PC-3 (cell line): ENCODE measurements at regions not wholly inside any gene's neighbourhood (a gene's known extent, or its start where the extent isn't known, plus 50 kb on each side); places are given as distances from the start of the nearest gene placed in this dataset.
"Not testable (repeated sequence)": the region's sequence is repeated elsewhere in the genome, so short reads cannot be mapped to it uniquely, and the experiment has no call there.

Experiments
- CTCF ChIP-seq: fragments of 300-600 bp; sonication (generic); conservative IDR thresholded peaks from 2 replicates; pipeline ENCODE4 v1.5.1; 2017; ENCODE audit warnings: antibody characterized with exemption, low read depth, mild to moderate bottlenecking, low read length
- EZH2 ChIP-seq: fragments of 300-600 bp; sonication (generic); IDR thresholded peaks from one replicate; pipeline ENCODE4 v1.6.1; 2017; ENCODE audit warnings: antibody characterized with exemption, mild to moderate bottlenecking, low read length; ENCODE audit not compliant: unreplicated experiment

DNA sequence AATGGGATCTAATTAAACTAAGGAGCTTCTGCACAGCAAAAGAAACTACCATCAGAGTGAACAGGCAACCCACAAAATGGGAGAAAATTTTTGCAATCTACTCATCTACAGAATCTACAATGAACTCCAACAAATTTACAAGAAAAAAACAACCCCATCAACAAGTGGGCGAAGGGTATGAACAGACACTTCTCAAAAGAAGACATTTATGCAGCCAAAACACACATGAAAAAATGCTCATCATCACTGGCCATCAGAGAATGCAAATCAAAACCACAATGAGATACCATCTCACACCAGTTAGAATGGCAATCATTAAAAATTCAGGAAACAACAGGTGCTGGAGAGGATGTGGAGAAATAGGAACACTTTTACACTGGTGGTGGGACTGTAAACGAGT lies 55.6 kb upstream of the MAN1A1 start:
- not testable (repeated sequence) for TF ChIP-seq CTCF, EZH2
